A673 (cell line): ENCODE measurements at regions not wholly inside any gene's neighbourhood (a gene's known extent, or its start where the extent isn't known, plus 50 kb on each side); places are given as distances from the start of the nearest gene placed in this dataset.

Source experiments
- BruUV-seq: library from RNA; stranded (reverse); fragments of 400-500 nt; replicated peaks from 2 replicates; lab custom pipeline; 2021; lab: Mats Ljungman, UMichigan
- CTCF ChIA-PET: fragments of 300-600 bp; sonication (Branson Sonifier 250); formaldehyde crosslinking; loops from one replicate; lab custom pipeline; 2022; ENCODE audit warnings: antibody characterized with exemption; lab: Charles Lee
- POLR2A ChIA-PET: fragments of 300-600 bp; sonication (Branson Sonifier 250); formaldehyde crosslinking; loops from one replicate; lab custom pipeline; 2022; ENCODE audit warnings: antibody characterized with exemption; ENCODE audit not compliant: low non-redundant PET; lab: Charles Lee
- DNase-seq: peaks from one replicate; pipeline ENCODE4 v3.0.0-alpha.2; 2015; ENCODE audit warnings: low spot score
- H3K27ac ChIP-seq: fragments of 200-600 bp; sonication (generic); 2 replicates; pipeline ENCODE4 v1.5.1; 2016; ENCODE audit warnings: mixed run types, low read depth, mild to moderate bottlenecking, mixed read lengths, antibody characterized with exemption, low read length; ENCODE audit not compliant: poor library complexity, severe bottlenecking
- H3K27me3 ChIP-seq: fragments of 200-600 bp; sonication (generic); replicated peaks from 2 replicates; pipeline ENCODE4 v1.6.1; 2017; ENCODE audit warnings: mixed run types, low read depth, mild to moderate bottlenecking, mixed read lengths, antibody characterized with exemption, low read length; ENCODE audit not compliant: insufficient read depth, poor library complexity
- H3K36me3 ChIP-seq: fragments of 200-600 bp; sonication (generic); 2 replicates; pipeline ENCODE4 v1.6.1; 2016; ENCODE audit warnings: mixed run types, mild to moderate bottlenecking, mixed read lengths, antibody characterized with exemption, low read length; ENCODE audit not compliant: insufficient read depth, poor library complexity, severe bottlenecking
- H3K4me1 ChIP-seq: fragments of 200-600 bp; sonication (generic); 2 replicates; pipeline ENCODE4 v1.6.1; 2017; ENCODE audit warnings: mixed run types, mild to moderate bottlenecking, mixed read lengths, antibody characterized with exemption, low read length; ENCODE audit not compliant: insufficient read depth, poor library complexity, severe bottlenecking
- H3K4me3 ChIP-seq: fragments of 200-600 bp; sonication (generic); 2 replicates; pipeline ENCODE4 v1.5.1; 2016; ENCODE audit warnings: low read depth, mixed run types, mild to moderate bottlenecking, mixed read lengths, low read length; ENCODE audit not compliant: poor library complexity, severe bottlenecking
- H3K9me3 ChIP-seq: fragments of 200-600 bp; sonication (generic); 2 replicates; pipeline ENCODE4 v1.6.1; 2016; ENCODE audit warnings: mixed run types, low read depth, mild to moderate bottlenecking, mixed read lengths, antibody characterized with exemption, low read length; ENCODE audit not compliant: poor library complexity, severe bottlenecking
- CTCF ChIP-seq: fragments of 300-800, 200-600 bp; sonication (generic); conservative IDR thresholded peaks from 2 replicates; pipeline ENCODE4 v1.5.1; 2017; ENCODE audit warnings: low read depth, mild to moderate bottlenecking, antibody characterized with exemption, low read length, moderate library complexity, mixed read lengths
- EZH2 ChIP-seq: fragments of 200-600 bp; sonication (generic); IDR thresholded peaks from 2 replicates; pipeline ENCODE4 v1.6.1; 2017; ENCODE audit warnings: borderline replicate concordance, low read depth, mild to moderate bottlenecking, mixed read lengths, antibody characterized with exemption, low read length; ENCODE audit not compliant: poor library complexity, severe bottlenecking
- intact Hi-C: fragments of 100-400 bp; cut with micrococcal nuclease; formaldehyde crosslinking; loops from one replicate; pipeline ENCODE4 v1.10.0; 2022; ENCODE audit not compliant: unreplicated experiment

DNA sequence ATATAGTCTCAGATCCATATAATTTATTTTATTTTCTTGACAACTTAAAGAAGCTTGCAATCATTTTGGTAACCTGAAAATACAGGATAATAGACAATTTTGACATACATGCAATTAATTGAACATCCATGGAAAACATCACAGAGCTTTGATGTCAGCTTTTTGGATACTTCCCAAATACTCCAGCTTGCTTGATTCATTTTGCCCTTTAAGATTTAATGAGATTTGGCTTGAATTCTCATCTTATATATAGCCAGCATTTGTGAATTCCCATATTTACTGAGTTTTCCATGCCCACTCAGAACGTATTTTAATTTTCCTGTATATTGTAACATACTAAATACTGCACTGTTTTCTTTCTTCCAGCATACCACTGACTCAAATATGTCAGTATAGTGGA is 803.0 kb upstream of the MGAT4C start:
- Histone ChIP-seq H3K4me1 (no peaks in the 10 kb centered on the region), H3K27me3 (no peaks in the 10 kb centered on the region), H3K9me3 (no peaks in the 10 kb centered on the region), H3K4me3 (no peak overlapping the region), H3K36me3 (no peaks in the 10 kb centered on the region), H3K27ac (no peak overlapping the region)
- ChIA-PET POLR2A (no interaction called here), CTCF (no interaction called here)
- intact Hi-C loops, result no loop called here
- no TSS peak for BruUV-seq
- DNase-seq, result no peak
- no peak for TF ChIP-seq EZH2
- no peak for TF ChIP-seq CTCF

DNA sequence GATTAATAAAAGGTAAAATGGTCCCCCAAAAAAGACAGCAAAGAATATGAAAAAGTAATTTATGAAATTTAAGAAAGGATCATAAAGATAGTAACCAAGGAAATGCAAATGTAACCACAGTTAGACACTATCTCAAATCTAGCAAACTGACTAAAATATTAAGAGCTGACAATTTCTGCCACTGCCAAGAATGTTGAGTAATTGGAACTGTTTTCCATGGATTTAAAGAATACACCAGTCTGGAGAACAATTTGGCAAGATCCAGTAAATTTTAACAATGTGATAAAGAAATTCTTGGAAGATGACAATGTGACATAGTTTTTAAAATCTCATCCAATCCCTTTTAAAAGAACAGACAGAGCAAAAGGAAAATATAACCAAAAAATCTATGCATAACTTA is 798.0 kb upstream of the MGAT4C start:
- H3K4me3 ChIP-seq, result no peak overlapping the region
- ChIA-PET POLR2A (no interaction called here), CTCF (no interaction called here)
- H3K27ac ChIP-seq, result no peak overlapping the region
- no TSS peak for BruUV-seq
- no peaks in the 10 kb centered on the region for H3K9me3 ChIP-seq
- H3K36me3 ChIP-seq, result no peaks in the 10 kb centered on the region
- no peaks in the 10 kb centered on the region for H3K27me3 ChIP-seq
- intact Hi-C loops, result no loop called here
- no peak for TF ChIP-seq CTCF
- peaks cover 8% of the 10 kb centered on the region for H3K4me1 ChIP-seq
- DNase-seq, result no peak

DNA sequence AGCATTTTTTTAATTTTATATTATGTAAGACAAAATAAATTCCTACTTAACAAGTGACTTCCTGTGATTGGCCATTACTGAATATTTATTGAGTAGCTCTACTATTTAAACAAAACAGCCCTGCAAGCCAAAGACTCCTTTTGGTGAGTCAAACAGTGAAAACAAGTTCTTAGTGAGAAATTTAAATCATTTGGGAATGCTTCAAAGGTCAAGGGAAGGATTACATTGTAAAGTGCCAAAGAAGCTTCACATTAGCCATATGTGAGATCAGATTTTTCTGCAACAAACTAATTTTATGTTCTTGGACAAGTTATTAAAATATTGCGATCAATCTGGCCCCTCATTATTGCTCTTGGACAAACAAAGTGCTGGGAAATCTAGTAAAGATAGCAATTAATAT is 795.4 kb upstream of the MGAT4C start:
- peak; percentile 46 for DNase-seq
- Histone ChIP-seq H3K36me3 (no peaks in the 10 kb centered on the region), H3K9me3 (no peaks in the 10 kb centered on the region), H3K4me1 (peaks cover 8% of the 10 kb centered on the region), H3K27me3 (no peaks in the 10 kb centered on the region), H3K4me3 (no peak overlapping the region), H3K27ac (no peak overlapping the region)
- CTCF ChIA-PET, result no interaction called here
- TF ChIP-seq CTCF, result no peak
- TF ChIP-seq EZH2, result no peak
- POLR2A ChIA-PET, result no interaction called here
- intact Hi-C loops, result no loop called here
- no TSS peak for BruUV-seq
